Lower leg skin (tissue), 4 donors: ENCODE measurements at regions not wholly inside any gene's neighbourhood (a gene's known extent, or its start where the extent isn't known, plus 50 kb on each side); places are given as distances from the start of the nearest gene placed in this dataset.
"Not testable (repeated sequence)": the region's sequence is repeated elsewhere in the genome, so short reads cannot be mapped to it uniquely, and the experiment has no call there.

Source experiments
- DNase-seq, 2 donors: peaks; one replicate each; pipeline ENCODE4 v3.0.0-alpha.2; 2019; ENCODE audit warnings: low spot score in 2 of 2
- H3K4me3 ChIP-seq: fragments of 200-600 bp; sonication (generic); 2 replicates; pipeline ENCODE4 v1.5.1; 2017; ENCODE audit warnings: mild to moderate bottlenecking, low read depth; ENCODE audit not compliant: poor library complexity, severe bottlenecking
- POLR2A ChIP-seq, 2 donors: fragments of 450-650 bp; IDR thresholded peaks; one replicate each; pipeline ENCODE4 v1.6.1; 2016 to 2017; ENCODE audit warnings: antibody characterized with exemption in 2 of 2, mild to moderate bottlenecking in 1 of 2, moderate library complexity in 1 of 2
- WGBS, 2 donors: methylation state at CpG; one replicate each; pipeline ENCODE4 v1.1.5; 2018; 5-methylcytosine and 5-hydroxymethylcytosine counted together
- intact Hi-C: fragments of 100-400 bp; cut with DNase I; formaldehyde crosslinking; loops from one replicate; pipeline ENCODE4 v1.15.0; 2023; ENCODE audit warnings: low total_unique reads
- TF ChIP-seq, protein P1 (sequence below), 3 donors: fragments of 450-650 bp; IDR thresholded peaks; one replicate each; pipeline ENCODE4 v1.5.1; 2016; ENCODE audit warnings: antibody characterized with exemption in 3 of 3, mild to moderate bottlenecking in 3 of 3, moderate library complexity in 2 of 3

DNA sequence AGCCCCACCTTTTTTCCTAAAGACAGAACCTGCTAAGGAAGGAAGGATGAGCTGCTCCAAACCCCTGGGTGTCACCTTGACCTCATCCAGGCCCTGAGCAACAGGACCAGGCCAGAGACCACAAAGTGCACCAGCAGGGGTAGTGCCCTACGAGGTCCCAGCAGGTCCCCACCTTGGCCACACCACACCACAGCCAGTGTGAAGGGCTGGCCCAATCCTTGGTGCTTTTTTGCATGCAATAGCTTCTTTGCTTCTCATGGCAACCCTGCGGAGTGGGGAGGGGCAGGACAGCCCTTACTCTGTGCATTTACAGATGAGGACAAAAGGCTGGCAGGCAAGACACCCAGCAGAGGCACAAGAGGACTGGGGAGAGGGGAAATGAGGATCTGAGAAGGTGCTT is 352.6 kb downstream of the BCL11B start:
- 65 to 80% methylated on average over 2 of the region's 2 CpGs for WGBS, 2 donors
- intact Hi-C loops, result no loop called here
- TF ChIP-seq POLR2A (IDR thresholded peaks at IDR 0.05), result no peak
- TF ChIP-seq, protein P1, sequence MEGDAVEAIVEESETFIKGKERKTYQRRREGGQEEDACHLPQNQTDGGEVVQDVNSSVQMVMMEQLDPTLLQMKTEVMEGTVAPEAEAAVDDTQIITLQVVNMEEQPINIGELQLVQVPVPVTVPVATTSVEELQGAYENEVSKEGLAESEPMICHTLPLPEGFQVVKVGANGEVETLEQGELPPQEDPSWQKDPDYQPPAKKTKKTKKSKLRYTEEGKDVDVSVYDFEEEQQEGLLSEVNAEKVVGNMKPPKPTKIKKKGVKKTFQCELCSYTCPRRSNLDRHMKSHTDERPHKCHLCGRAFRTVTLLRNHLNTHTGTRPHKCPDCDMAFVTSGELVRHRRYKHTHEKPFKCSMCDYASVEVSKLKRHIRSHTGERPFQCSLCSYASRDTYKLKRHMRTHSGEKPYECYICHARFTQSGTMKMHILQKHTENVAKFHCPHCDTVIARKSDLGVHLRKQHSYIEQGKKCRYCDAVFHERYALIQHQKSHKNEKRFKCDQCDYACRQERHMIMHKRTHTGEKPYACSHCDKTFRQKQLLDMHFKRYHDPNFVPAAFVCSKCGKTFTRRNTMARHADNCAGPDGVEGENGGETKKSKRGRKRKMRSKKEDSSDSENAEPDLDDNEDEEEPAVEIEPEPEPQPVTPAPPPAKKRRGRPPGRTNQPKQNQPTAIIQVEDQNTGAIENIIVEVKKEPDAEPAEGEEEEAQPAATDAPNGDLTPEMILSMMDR (IDR thresholded peaks at IDR 0.05), result no peak
- no peak overlapping the region for H3K4me3 ChIP-seq
- peak in 1 of 2 donors; percentile 64 for DNase-seq

DNA sequence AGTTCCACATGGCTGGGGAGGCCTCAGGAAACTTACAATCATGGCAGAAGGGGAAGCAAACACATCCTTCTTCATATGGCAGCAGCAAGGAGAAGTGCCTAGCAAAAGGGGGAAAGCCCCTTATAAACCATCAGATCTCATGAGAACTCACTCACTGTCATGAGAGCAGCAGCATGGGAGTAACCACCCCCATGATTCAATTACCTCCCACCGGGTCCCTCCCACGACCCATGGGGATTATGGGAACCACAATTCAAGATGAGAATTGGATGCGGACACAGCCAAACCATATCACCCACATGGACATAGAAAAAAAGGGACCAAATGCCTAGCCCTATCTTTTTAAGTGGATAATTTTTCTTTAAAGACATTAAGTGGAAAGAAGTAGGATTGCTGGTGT is 350.7 kb downstream of the BCL11B start:
- intact Hi-C loops, H3K4me3 ChIP-seq: not testable (repeated sequence)
- peak in 1 of 2 donors; percentile 40 for DNase-seq
- WGBS, 2 donors, result 87 to 95% methylated on average over 3 of the region's 3 CpGs

DNA sequence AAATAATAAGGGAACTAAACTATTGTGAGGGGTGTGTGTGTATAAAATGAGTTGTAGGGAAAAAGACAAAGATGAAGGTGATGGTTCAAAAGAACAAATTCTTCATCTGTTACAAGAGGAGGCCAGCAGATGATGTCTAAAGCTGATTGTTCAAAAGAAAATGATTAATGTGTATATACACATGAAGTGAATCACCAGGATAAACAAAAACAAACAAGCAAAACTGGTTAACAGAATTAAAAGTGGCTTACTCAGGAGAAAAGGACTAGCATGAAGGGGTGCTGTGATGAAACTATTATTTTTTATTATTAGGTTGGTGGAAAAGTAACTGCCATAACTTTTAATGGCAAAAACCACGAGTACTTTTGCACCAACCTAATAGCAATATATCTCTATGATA is 348.4 kb downstream of the BCL11B start:
- intact Hi-C loops, result no loop called here
- TF ChIP-seq POLR2A (IDR thresholded peaks at IDR 0.05), result no peak
- TF ChIP-seq, protein P1 (IDR thresholded peaks at IDR 0.05), result no peak
- 69 to 80% methylated on average over 1 of the region's 1 CpG for WGBS, 2 donors
- DNase-seq, result no peak
- H3K4me3 ChIP-seq, result no peak overlapping the region

DNA sequence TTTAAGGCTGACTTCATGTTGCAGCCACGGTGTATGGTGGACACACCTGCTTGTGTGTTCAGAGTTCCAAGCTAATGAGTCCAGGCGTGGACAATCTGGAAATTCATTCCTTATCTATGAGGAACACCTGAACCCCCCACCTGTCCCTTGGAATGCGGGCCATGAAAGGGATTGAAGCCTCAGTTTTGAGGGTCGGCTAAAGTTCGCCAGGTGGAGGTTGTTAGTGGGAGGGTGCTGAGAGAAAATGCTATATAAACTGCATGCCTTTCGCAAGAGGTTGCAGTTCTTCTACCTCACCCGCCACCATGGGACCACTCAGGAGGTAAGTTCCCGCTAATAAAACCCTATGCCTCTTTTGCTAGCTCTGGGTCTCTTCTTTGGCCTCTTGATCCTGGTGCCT is 348.0 kb downstream of the BCL11B start:
- no peak overlapping the region for H3K4me3 ChIP-seq
- intact Hi-C loops, result no loop called here
- DNase-seq, result peak in 1 of 2 donors; percentile 64
- TF ChIP-seq, protein P1 (IDR thresholded peaks at IDR 0.05), result no peak
- TF ChIP-seq POLR2A (IDR thresholded peaks at IDR 0.05), result no peak
- 83 to 89% methylated on average over 8 of the region's 8 CpGs for whole genome bisulfite sequencing, 2 donors

DNA sequence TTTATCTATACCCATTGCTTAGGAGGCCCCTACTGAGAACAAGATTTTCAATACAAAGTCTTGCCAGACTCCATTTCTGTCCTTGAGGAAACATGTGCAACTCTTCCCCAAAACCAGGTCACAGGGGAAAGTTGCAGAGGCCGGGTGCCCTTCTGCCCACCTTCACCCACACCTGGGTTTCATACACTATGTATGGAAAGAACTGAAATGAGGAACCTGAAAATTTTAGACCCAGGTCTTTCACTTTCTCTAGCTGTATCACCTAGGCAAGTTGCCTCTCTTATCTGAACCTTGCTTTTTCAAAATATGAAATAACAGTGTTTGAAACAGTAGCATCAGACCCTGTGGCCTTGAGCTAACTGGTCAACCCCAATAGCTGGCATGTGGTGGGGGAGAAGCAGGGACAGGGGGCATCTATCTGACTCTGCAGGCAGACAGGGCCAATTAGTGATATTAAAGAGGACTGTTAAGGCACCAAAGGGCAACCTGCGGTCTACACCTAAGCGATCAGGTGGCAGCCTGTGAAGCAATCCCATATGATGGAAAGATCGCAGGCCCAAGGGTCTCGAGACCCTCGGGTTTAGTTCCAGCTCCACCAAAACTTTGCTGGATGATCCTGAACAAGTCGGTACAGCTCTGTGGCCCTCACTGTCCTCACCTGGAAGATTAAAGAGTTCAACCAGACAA is 346.5 kb downstream of the BCL11B start:
- intact Hi-C loops, result no loop called here
- WGBS, 2 donors, result 61 to 74% methylated on average over 7 of the region's 7 CpGs
- peak in 1 of 2 donors; percentile 59 for DNase-seq
- no peak for TF ChIP-seq POLR2A (IDR thresholded peaks at IDR 0.05)
- TF ChIP-seq, protein P1 (IDR thresholded peaks at IDR 0.05), result no peak
- no peak overlapping the region for H3K4me3 ChIP-seq

DNA sequence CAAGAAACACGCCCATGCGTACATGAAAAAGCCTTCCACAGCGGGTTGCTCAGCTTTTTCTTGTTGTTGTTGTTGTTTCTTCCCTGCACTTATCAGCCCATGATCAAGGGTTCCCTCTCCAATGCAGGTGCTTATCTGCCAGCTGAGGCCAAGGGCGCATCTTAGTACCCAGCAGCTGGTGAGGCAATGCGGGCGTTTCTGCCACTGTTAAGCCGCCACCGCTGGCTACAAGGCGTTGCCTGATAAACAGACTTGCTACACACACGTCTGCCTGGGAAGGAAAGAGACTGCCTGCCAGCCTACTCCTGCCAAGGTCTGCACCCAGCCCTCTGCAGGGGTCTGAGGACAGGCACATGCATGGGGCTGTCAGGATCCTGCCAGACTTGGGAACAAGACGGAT is 345.9 kb downstream of the BCL11B start:
- WGBS, 2 donors, result 48 to 57% methylated on average over 10 to 11 of the region's 11 CpGs
- DNase-seq, result peak; percentile 69 to 90
- no peak for TF ChIP-seq POLR2A (IDR thresholded peaks at IDR 0.05)
- TF ChIP-seq, protein P1 (IDR thresholded peaks at IDR 0.05), result no peak
- no peak overlapping the region for H3K4me3 ChIP-seq
- intact Hi-C loops, result no loop called here
